HS-27A (cell line): ENCODE measurements at regions not wholly inside any gene's neighbourhood (a gene's known extent, or its start where the extent isn't known, plus 50 kb on each side); places are given as distances from the start of the nearest gene placed in this dataset.
"Not testable (repeated sequence)": the region's sequence is repeated elsewhere in the genome, so short reads cannot be mapped to it uniquely, and the experiment has no call there.

ENCODE experiments used
- DNase-seq: peaks from one replicate; pipeline ENCODE4 v3.0.0-alpha.2; 2012; ENCODE audit warnings: low read depth, missing footprints

DNA sequence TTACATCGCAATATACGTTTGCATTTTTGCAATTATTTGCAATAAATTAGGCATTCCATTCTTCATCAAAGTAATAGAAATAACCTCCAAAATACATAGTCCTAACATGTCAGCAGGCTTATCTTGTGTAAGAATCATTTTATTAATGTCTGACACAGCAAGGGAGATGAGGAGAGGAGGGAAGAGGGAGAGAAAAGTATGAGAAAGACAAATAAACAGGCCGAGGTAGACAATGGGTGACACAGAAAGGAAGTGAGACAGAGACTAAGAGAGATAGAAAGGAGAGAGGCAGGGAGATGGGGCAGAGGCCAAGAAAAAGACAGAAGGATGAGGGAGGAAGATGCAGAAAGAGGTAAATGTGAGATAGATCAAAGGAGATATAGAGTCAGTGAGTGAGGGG, 50.3 kb upstream of the CYP2B6 start:
- not testable (repeated sequence) for DNase-seq

- DNase-seq, result not testable (repeated sequence)
Observed at GRCh38 chr19:40938007-40938406, 53.1 kb upstream of the CYP2B6 start.

- no peak for DNase-seq
Observed at GRCh38 chr19:40936755-40937154, 54.3 kb upstream of the CYP2B6 start.

- peak; percentile 19 for DNase-seq
Observed at GRCh38 chr19:40933025-40933424, 51.0 kb upstream of the CYP2A7 start.

- DNase-seq, result no peak
Observed at GRCh38 chr19:40932008-40932959, 50.3 kb upstream of the CYP2A7 start.
